ENCODE measurements at regions not wholly inside any gene's neighbourhood (a gene's known extent, or its start where the extent isn't known, plus 50 kb on each side); places are given as distances from the start of the nearest gene placed in this dataset.

GRCh38 chr5:155546075-155546474 is 532.5 kb downstream of the KIF4B start:
- TF ChIP-seq, protein P1, sequence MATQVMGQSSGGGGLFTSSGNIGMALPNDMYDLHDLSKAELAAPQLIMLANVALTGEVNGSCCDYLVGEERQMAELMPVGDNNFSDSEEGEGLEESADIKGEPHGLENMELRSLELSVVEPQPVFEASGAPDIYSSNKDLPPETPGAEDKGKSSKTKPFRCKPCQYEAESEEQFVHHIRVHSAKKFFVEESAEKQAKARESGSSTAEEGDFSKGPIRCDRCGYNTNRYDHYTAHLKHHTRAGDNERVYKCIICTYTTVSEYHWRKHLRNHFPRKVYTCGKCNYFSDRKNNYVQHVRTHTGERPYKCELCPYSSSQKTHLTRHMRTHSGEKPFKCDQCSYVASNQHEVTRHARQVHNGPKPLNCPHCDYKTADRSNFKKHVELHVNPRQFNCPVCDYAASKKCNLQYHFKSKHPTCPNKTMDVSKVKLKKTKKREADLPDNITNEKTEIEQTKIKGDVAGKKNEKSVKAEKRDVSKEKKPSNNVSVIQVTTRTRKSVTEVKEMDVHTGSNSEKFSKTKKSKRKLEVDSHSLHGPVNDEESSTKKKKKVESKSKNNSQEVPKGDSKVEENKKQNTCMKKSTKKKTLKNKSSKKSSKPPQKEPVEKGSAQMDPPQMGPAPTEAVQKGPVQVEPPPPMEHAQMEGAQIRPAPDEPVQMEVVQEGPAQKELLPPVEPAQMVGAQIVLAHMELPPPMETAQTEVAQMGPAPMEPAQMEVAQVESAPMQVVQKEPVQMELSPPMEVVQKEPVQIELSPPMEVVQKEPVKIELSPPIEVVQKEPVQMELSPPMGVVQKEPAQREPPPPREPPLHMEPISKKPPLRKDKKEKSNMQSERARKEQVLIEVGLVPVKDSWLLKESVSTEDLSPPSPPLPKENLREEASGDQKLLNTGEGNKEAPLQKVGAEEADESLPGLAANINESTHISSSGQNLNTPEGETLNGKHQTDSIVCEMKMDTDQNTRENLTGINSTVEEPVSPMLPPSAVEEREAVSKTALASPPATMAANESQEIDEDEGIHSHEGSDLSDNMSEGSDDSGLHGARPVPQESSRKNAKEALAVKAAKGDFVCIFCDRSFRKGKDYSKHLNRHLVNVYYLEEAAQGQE (IDR thresholded peaks at IDR 0.05; ENCODE audit: insufficient read depth in 1 of 2, low read depth in 2 of 2, low read length in 2 of 2), result no peak
- TF ChIP-seq TAF1 (IDR thresholded peaks at IDR 0.05; ENCODE audit: borderline replicate concordance, insufficient read depth, low read length), result no peak
- no peak for TF ChIP-seq FOXP2 (optimal IDR thresholded peaks at IDR 0.05; ENCODE audit: borderline replicate concordance, extremely low read depth, extremely low read length, insufficient read depth)
- no peak for TF ChIP-seq POLR2AphosphoS5 (IDR thresholded peaks at IDR 0.05; ENCODE audit: low read depth, low read length)
- no peak for TF ChIP-seq SIN3A (IDR thresholded peaks at IDR 0.05; ENCODE audit: borderline replicate concordance, insufficient read depth, low read length)

GRCh38 chr5:155554500-155554899 is 540.9 kb downstream of the KIF4B start:
- TF ChIP-seq TAF1 (IDR thresholded peaks at IDR 0.05; ENCODE audit: borderline replicate concordance, insufficient read depth, low read length), result no peak
- TF ChIP-seq, protein P1 (IDR thresholded peaks at IDR 0.05; ENCODE audit: insufficient read depth in 1 of 2, low read depth in 2 of 2, low read length in 2 of 2), result no peak
- no peak for TF ChIP-seq SIN3A (IDR thresholded peaks at IDR 0.05; ENCODE audit: borderline replicate concordance, insufficient read depth, low read length)
- no peak for TF ChIP-seq POLR2AphosphoS5 (IDR thresholded peaks at IDR 0.05; ENCODE audit: low read depth, low read length)
- TF ChIP-seq FOXP2 (optimal IDR thresholded peaks at IDR 0.05; ENCODE audit: borderline replicate concordance, extremely low read depth, extremely low read length, insufficient read depth), result no peak

DNA sequence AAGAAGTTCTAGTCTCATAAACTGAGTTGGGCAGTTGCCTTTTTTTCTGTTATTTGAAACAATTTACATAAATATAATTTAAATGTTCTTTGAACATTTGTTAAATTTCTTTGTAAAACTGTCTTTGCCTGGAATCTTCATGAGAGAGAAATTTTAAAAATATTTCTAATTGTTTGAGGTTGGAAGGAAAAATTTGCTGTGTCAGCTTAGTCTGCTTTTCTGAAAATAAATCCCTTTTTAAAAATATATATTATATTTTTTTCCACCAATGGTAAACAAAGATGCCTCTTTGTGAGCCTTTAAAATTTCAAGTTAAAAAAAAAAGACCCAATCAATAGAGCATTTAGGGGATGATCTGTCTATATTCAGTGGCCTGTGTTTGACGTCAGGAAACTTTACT is 542.7 kb downstream of the KIF4B start:
- TF ChIP-seq POLR2AphosphoS5 (IDR thresholded peaks at IDR 0.05; ENCODE audit: low read depth, low read length), result no peak
- TF ChIP-seq SIN3A (IDR thresholded peaks at IDR 0.05; ENCODE audit: borderline replicate concordance, insufficient read depth, low read length), result no peak
- TF ChIP-seq, protein P1 (IDR thresholded peaks at IDR 0.05; ENCODE audit: insufficient read depth in 1 of 2, low read depth in 2 of 2, low read length in 2 of 2), result no peak
- TF ChIP-seq TAF1 (IDR thresholded peaks at IDR 0.05; ENCODE audit: borderline replicate concordance, insufficient read depth, low read length), result no peak
- TF ChIP-seq FOXP2 (optimal IDR thresholded peaks at IDR 0.05; ENCODE audit: borderline replicate concordance, extremely low read depth, extremely low read length, insufficient read depth), result no peak

- TF ChIP-seq TAF1 (IDR thresholded peaks at IDR 0.05; ENCODE audit: borderline replicate concordance, insufficient read depth, low read length), result no peak
- no peak for TF ChIP-seq POLR2AphosphoS5 (IDR thresholded peaks at IDR 0.05; ENCODE audit: low read depth, low read length)
- TF ChIP-seq, protein P1 (IDR thresholded peaks at IDR 0.05; ENCODE audit: insufficient read depth in 1 of 2, low read depth in 2 of 2, low read length in 2 of 2), result no peak
- TF ChIP-seq FOXP2 (optimal IDR thresholded peaks at IDR 0.05; ENCODE audit: borderline replicate concordance, extremely low read depth, extremely low read length, insufficient read depth), result no peak
- no peak for TF ChIP-seq SIN3A (IDR thresholded peaks at IDR 0.05; ENCODE audit: borderline replicate concordance, insufficient read depth, low read length)
These were observed 543.1 kb downstream of the KIF4B start for GRCh38 chr5:155556700-155557099.

DNA sequence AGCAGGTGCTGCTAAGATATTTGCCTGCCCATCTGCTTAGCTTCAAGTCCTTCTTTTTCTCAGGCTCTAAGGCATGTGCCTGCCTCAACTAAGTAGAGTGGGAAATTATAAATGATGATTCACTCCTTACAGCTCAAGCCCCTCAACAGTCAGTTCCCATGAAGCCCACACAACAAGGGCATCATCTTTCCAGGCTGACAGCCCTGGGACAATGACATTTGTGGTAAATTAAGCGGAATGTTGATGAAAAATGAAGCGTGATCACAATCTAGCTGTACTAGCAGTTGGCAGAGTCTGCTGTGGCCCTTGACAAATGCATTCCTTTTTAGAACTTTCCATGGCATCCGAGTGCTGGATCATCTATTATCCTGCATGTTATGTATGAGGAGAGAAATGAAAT is 548.6 kb downstream of the KIF4B start:
- TF ChIP-seq SIN3A (IDR thresholded peaks at IDR 0.05; ENCODE audit: borderline replicate concordance, insufficient read depth, low read length) (no peak), POLR2AphosphoS5 (IDR thresholded peaks at IDR 0.05; ENCODE audit: low read depth, low read length) (no peak), FOXP2 (optimal IDR thresholded peaks at IDR 0.05; ENCODE audit: borderline replicate concordance, extremely low read depth, extremely low read length, insufficient read depth) (no peak), TAF1 (IDR thresholded peaks at IDR 0.05; ENCODE audit: borderline replicate concordance, insufficient read depth, low read length) (no peak)
- TF ChIP-seq, protein P1 (IDR thresholded peaks at IDR 0.05; ENCODE audit: insufficient read depth in 1 of 2, low read depth in 2 of 2, low read length in 2 of 2), result no peak
